AG09309 (cell line): ENCODE measurements at regions not wholly inside any gene's neighbourhood (a gene's known extent, or its start where the extent isn't known, plus 50 kb on each side); places are given as distances from the start of the nearest gene placed in this dataset.

Experiments
- DNase-seq: peaks from one replicate; pipeline ENCODE4 v3.0.0-alpha.2; 2010; ENCODE audit warnings: low read depth
- H3K4me3 ChIP-seq: 2 replicates; pipeline ENCODE4 v1.5.1; 2011; ENCODE audit warnings: mild to moderate bottlenecking, low read depth, low read length, moderate library complexity; ENCODE audit not compliant: control insufficient read depth
- TF ChIP-seq, protein P1 (sequence below): IDR thresholded peaks from 2 replicates; pipeline ENCODE4 v1.5.1; 2011; ENCODE audit warnings: mild to moderate bottlenecking, low read depth, low read length, inconsistent platforms; ENCODE audit not compliant: insufficient read depth, control insufficient read depth; ENCODE audit errors: missing control alignments

DNA sequence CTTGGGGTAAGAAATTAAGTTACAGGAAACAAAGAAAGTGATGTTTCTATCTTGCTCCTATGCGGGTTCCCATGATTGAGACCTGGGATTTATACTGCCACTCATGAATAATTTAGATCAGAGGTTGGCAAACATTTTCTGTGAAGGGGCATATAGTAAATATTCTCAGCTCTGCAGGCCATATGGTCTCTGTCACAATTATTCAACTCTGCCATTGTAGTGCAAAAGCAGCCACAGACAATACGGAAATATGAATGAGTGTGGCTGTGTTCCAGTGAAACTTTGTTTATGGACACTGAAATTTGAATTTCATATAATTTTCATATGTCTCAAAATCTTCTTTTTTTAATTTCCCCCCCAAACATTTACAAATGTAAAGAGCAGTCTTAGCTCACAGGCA lies 127.2 kb downstream of the FOXD2 start:
- TF ChIP-seq, protein P1, sequence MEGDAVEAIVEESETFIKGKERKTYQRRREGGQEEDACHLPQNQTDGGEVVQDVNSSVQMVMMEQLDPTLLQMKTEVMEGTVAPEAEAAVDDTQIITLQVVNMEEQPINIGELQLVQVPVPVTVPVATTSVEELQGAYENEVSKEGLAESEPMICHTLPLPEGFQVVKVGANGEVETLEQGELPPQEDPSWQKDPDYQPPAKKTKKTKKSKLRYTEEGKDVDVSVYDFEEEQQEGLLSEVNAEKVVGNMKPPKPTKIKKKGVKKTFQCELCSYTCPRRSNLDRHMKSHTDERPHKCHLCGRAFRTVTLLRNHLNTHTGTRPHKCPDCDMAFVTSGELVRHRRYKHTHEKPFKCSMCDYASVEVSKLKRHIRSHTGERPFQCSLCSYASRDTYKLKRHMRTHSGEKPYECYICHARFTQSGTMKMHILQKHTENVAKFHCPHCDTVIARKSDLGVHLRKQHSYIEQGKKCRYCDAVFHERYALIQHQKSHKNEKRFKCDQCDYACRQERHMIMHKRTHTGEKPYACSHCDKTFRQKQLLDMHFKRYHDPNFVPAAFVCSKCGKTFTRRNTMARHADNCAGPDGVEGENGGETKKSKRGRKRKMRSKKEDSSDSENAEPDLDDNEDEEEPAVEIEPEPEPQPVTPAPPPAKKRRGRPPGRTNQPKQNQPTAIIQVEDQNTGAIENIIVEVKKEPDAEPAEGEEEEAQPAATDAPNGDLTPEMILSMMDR: no peak
- H3K4me3 ChIP-seq: no peak overlapping the region
- no peak for DNase-seq

DNA sequence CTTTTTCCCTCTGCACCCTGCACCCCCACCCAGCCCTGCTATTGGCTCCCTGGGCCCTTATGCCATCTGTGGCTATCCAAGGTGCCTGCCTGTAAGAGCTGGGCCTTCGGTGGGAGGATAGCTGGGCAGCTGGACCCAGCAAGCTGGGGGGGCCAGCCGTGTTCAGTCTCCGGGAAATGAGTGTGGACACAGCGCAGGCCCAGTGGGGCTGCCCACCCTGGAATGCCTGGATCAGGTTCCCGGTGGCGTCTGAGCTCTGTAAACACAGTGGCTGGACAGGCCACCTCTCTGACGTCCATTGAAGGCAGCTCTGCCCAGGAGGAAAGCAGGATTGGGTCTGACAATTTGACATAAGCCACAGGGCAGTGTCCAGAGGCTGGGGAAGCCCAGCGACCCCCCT lies 127.8 kb downstream of the FOXD2 start:
- no peak for DNase-seq
- H3K4me3 ChIP-seq: no peak overlapping the region
- TF ChIP-seq, protein P1: no peak

DNA sequence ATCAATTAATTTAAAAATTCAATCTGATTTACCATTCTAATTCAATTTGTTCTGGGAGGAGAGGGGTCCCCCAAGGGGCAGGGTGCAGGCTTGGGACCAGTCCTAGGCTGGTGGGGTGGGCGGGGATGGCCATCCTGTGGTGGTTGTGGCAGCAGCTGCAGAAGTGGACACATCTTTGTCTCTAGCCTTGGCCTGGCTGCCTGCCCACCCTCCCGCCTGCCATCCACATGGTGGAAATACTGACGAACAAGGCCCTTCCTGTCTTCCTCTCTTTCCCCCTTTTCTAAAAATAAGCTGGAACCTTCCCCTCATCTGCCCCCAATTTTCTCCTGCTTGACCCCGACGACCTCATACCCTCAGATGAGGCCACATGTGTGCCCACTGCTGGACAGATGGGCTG lies 130.9 kb downstream of the FOXD2 start:
- no peak for DNase-seq
- no peak overlapping the region for H3K4me3 ChIP-seq

DNA sequence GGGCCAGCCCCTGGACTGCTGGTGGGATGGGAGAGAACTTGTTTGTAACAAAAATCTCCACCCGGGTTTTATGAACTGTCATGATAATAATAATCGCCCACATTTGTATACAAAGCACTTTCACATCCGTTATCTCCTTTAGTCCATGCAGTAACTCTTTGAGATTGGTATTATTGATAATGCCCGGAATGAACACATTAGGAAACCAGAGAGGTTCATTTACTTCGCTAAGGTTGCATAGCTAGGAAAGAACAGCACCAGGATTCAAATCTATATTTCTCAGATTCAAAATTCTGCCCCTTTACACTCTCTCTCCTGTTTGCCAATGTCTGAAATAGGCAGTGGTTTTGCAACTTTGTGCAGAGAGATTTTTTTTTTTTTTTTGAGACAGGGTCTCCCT lies 131.4 kb downstream of the FOXD2 start:
- TF ChIP-seq, protein P1: no peak
- no peak for DNase-seq

More for the DNA sequence above, 130.9 kb downstream of the FOXD2 start:
- TF ChIP-seq, protein P1: no peak

DNA sequence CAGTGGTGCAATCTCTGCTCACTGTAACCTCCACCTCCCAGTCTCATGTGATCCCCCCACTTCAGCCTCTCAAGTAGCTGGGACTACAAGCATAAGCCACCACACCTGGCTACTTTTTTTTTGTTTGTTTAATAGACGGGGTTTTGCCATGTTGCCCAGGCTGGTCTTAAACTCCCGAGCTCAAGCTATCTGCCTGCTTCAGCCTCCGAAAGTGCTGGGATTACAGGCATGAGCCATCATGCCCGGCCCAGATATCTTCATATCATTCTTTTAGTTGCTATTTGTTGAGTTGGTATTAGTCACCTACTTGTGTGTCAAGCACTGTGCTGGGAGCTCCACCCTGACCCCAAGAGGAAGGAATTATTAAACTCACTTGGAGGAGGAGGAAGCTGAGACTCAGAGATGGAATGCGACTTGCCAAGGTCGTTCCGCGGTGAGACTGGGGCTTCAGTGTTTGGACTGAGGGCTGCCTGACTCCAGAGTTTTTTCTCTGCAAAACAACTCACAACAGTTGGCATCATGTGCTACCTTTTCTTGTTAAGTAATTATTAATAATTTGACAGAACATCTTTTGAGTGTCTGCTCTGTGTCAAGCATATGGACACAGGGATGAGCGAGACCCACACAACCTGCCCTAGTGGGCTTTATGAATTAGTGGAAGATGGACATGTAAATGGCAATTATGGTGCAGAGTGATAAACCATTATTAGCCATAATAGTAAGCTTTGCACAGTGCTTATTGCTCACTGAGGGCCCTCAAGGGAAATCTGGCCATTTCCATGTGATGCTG lies 132.0 kb downstream of the FOXD2 start:
- DNase-seq: peak; percentile 87
- TF ChIP-seq, protein P1: peak; percentile 70

More for the DNA sequence above, 131.4 kb downstream of the FOXD2 start:
- H3K4me3 ChIP-seq: no peak overlapping the region

DNA sequence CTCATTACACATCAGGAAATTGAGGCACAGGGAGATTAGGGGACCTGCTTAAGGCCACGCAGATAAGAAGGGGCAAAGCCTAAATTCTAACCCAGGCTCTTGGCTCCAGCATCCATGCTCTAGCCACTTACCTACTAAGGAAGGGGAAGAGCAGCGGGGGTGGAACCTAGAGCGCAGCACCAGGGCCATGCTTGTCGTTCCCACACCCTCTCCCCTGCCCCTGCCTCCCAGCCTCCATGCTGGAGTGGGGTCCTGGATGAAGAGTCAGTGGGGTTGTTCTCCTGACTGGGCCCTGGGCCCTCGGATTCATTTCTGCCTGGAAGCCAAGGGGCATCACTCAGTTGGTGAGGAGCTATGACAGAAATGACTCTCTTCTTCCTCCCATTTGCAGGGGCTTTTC lies 133.3 kb downstream of the FOXD2 start:
- no peak overlapping the region for H3K4me3 ChIP-seq
- TF ChIP-seq, protein P1: no peak
- no peak for DNase-seq

More for the DNA sequence above, 132.0 kb downstream of the FOXD2 start:
- H3K4me3 ChIP-seq: no peak overlapping the region
